Activated T-cell treated with anti-CD3 and anti-CD28 coated beads, Interleukin-2, amount 50 U/mL, for 4 hours (primary cell): ENCODE measurements at regions not wholly inside any gene's neighbourhood (a gene's known extent, or its start where the extent isn't known, plus 50 kb on each side); places are given as distances from the start of the nearest gene placed in this dataset.

ENCODE experiments used
- ATAC-seq, 2 donors: fragments of 200-7000 bp; cut with Tn5 transposase; one replicate each; pipeline ENCODE4 v1.10.0; 2021
- DNase-seq: peaks from one replicate; pipeline ENCODE4 v3.0.0-alpha.2; 2020
- H3K27me3 Mint-ChIP-seq: one replicate; pipeline ENCODE4 v1.8.0; 2021; ENCODE audit warnings: low read depth, mixed read lengths
- H3K36me3 Mint-ChIP-seq: one replicate; pipeline ENCODE4 v1.8.0; 2022; ENCODE audit warnings: mixed read lengths; ENCODE audit not compliant: insufficient read depth
- H3K4me1 Mint-ChIP-seq: one replicate; pipeline ENCODE4 v1.8.0; 2021; ENCODE audit warnings: low read depth, mixed read lengths
- H3K4me3 Mint-ChIP-seq: one replicate; pipeline ENCODE4 v1.8.0; 2021; ENCODE audit warnings: mild to moderate bottlenecking, moderate library complexity, mixed read lengths
- H3K9me3 Mint-ChIP-seq: one replicate; pipeline ENCODE4 v1.8.0; 2021; ENCODE audit warnings: mixed read lengths

GRCh38 chr17:65385726-65386125 lies 175.7 kb downstream of the AXIN2 start:
- H3K27me3 Mint-ChIP-seq, result no peaks in the 10 kb centered on the region
- DNase-seq (no peak), ATAC-seq (no peak)
- H3K4me3 Mint-ChIP-seq, result no peak overlapping the region
- no peaks in the 10 kb centered on the region for H3K4me1 Mint-ChIP-seq
- H3K36me3 Mint-ChIP-seq, result no peaks in the 10 kb centered on the region
- peaks cover 1% of the 10 kb centered on the region for H3K9me3 Mint-ChIP-seq

GRCh38 chr17:65385071-65385470 lies 176.4 kb downstream of the AXIN2 start:
- H3K4me3 Mint-ChIP-seq, result no peak overlapping the region
- no peaks in the 10 kb centered on the region for H3K36me3 Mint-ChIP-seq
- H3K9me3 Mint-ChIP-seq, result peaks cover 5% of the 10 kb centered on the region
- ATAC-seq (no peak), DNase-seq (no peak)
- H3K27me3 Mint-ChIP-seq, result no peaks in the 10 kb centered on the region
- H3K4me1 Mint-ChIP-seq, result no peaks in the 10 kb centered on the region

- no peak for ATAC-seq
- Mint-ChIP-seq H3K36me3 (no peaks in the 10 kb centered on the region), H3K4me3 (no peak overlapping the region), H3K9me3 (peaks cover 5% of the 10 kb centered on the region), H3K27me3 (no peaks in the 10 kb centered on the region), H3K4me1 (no peaks in the 10 kb centered on the region)
- no peak for DNase-seq
These were observed 180.3 kb downstream of the AXIN2 start for GRCh38 chr17:65381152-65381551.

- Mint-ChIP-seq H3K4me1 (peaks cover 8% of the 10 kb centered on the region), H3K27me3 (peaks cover 14% of the 10 kb centered on the region), H3K9me3 (no peaks in the 10 kb centered on the region), H3K36me3 (no peaks in the 10 kb centered on the region), H3K4me3 (no peak overlapping the region)
- DNase-seq (no peak), ATAC-seq (no peak)
These were observed 186.5 kb downstream of the AXIN2 start for GRCh38 chr17:65374966-65375365.

- Mint-ChIP-seq H3K4me3 (no peak overlapping the region), H3K4me1 (peaks cover 12% of the 10 kb centered on the region), H3K27me3 (peaks cover 15% of the 10 kb centered on the region), H3K36me3 (no peaks in the 10 kb centered on the region), H3K9me3 (no peaks in the 10 kb centered on the region)
- DNase-seq (no peak), ATAC-seq (no peak)
These were observed 189.7 kb downstream of the AXIN2 start for GRCh38 chr17:65371702-65372101.

GRCh38 chr17:65370669-65371131 lies 190.7 kb downstream of the AXIN2 start:
- H3K9me3 Mint-ChIP-seq, result no peaks in the 10 kb centered on the region
- peaks cover 15% of the 10 kb centered on the region for H3K27me3 Mint-ChIP-seq
- DNase-seq (no peak), ATAC-seq (no peak)
- H3K4me1 Mint-ChIP-seq, result peaks cover 20% of the 10 kb centered on the region
- H3K4me3 Mint-ChIP-seq, result no peak overlapping the region
- no peaks in the 10 kb centered on the region for H3K36me3 Mint-ChIP-seq

GRCh38 chr17:65368341-65368740 lies 193.1 kb downstream of the AXIN2 start:
- Mint-ChIP-seq H3K9me3 (no peaks in the 10 kb centered on the region), H3K4me3 (no peak overlapping the region), H3K27me3 (peaks cover 15% of the 10 kb centered on the region), H3K36me3 (no peaks in the 10 kb centered on the region), H3K4me1 (peaks cover 20% of the 10 kb centered on the region)
- no peak for DNase-seq
- ATAC-seq, result no peak

GRCh38 chr17:65366102-65366844 lies 195.2 kb downstream of the AXIN2 start:
- no peaks in the 10 kb centered on the region for H3K36me3 Mint-ChIP-seq

GRCh38 chr17:65365169-65365568 lies 196.3 kb downstream of the AXIN2 start:
- Mint-ChIP-seq H3K9me3 (no peaks in the 10 kb centered on the region), H3K27me3 (peaks cover 2% of the 10 kb centered on the region), H3K4me3 (no peak overlapping the region), H3K36me3 (no peaks in the 10 kb centered on the region), H3K4me1 (peaks cover 12% of the 10 kb centered on the region)
- no peak for ATAC-seq
- no peak for DNase-seq

More at GRCh38 chr17:65366102-65366844, 195.2 kb downstream of the AXIN2 start:
- peak overlapping the region; percentile 4 for H3K4me3 Mint-ChIP-seq
- no peaks in the 10 kb centered on the region for H3K9me3 Mint-ChIP-seq
- peaks cover 10% of the 10 kb centered on the region for H3K27me3 Mint-ChIP-seq
- peaks cover 18% of the 10 kb centered on the region for H3K4me1 Mint-ChIP-seq
- ATAC-seq (peak; percentile 60 to 69), DNase-seq (peak; percentile 61)

GRCh38 chr17:65364438-65364837 lies 197.0 kb downstream of the AXIN2 start:
- ATAC-seq, result no peak
- Mint-ChIP-seq H3K27me3 (peaks cover 2% of the 10 kb centered on the region), H3K36me3 (no peaks in the 10 kb centered on the region), H3K4me3 (no peak overlapping the region), H3K4me1 (peaks cover 16% of the 10 kb centered on the region), H3K9me3 (no peaks in the 10 kb centered on the region)
- no peak for DNase-seq

GRCh38 chr17:65362826-65363225 lies 198.6 kb downstream of the AXIN2 start:
- Mint-ChIP-seq H3K9me3 (no peaks in the 10 kb centered on the region), H3K4me1 (peaks cover 27% of the 10 kb centered on the region), H3K36me3 (no peaks in the 10 kb centered on the region), H3K27me3 (no peaks in the 10 kb centered on the region), H3K4me3 (no peak overlapping the region)
- ATAC-seq, result no peak
- DNase-seq, result no peak

GRCh38 chr17:65360961-65361552 lies 200.4 kb downstream of the AXIN2 start:
- no peaks in the 10 kb centered on the region for H3K9me3 Mint-ChIP-seq
- no peak for ATAC-seq

GRCh38 chr17:65359016-65359415 lies 202.4 kb downstream of the AXIN2 start:
- peak; percentile 97 for ATAC-seq
- no peak for DNase-seq
- H3K27me3 Mint-ChIP-seq, result no peaks in the 10 kb centered on the region

More at GRCh38 chr17:65360961-65361552, 200.4 kb downstream of the AXIN2 start:
- no peaks in the 10 kb centered on the region for H3K27me3 Mint-ChIP-seq
- peaks cover 16% of the 10 kb centered on the region for H3K4me1 Mint-ChIP-seq
- H3K36me3 Mint-ChIP-seq, result no peaks in the 10 kb centered on the region
- no peak for DNase-seq
- no peak overlapping the region for H3K4me3 Mint-ChIP-seq

GRCh38 chr17:65356536-65356935 lies 204.9 kb downstream of the AXIN2 start:
- no peaks in the 10 kb centered on the region for H3K9me3 Mint-ChIP-seq
- H3K4me3 Mint-ChIP-seq, result no peak overlapping the region
- ATAC-seq (no peak), DNase-seq (no peak)
- peaks cover 15% of the 10 kb centered on the region for H3K4me1 Mint-ChIP-seq
- H3K36me3 Mint-ChIP-seq, result no peaks in the 10 kb centered on the region
- no peaks in the 10 kb centered on the region for H3K27me3 Mint-ChIP-seq

More at GRCh38 chr17:65359016-65359415, 202.4 kb downstream of the AXIN2 start:
- Mint-ChIP-seq H3K9me3 (no peaks in the 10 kb centered on the region), H3K36me3 (no peaks in the 10 kb centered on the region), H3K4me3 (no peak overlapping the region), H3K4me1 (peaks cover 15% of the 10 kb centered on the region)

GRCh38 chr17:65355246-65355645 lies 206.2 kb downstream of the AXIN2 start:
- H3K36me3 Mint-ChIP-seq, result no peaks in the 10 kb centered on the region

More at GRCh38 chr17:65355246-65355645, 206.2 kb downstream of the AXIN2 start:
- Mint-ChIP-seq H3K4me1 (peaks cover 15% of the 10 kb centered on the region), H3K4me3 (no peak overlapping the region), H3K9me3 (no peaks in the 10 kb centered on the region), H3K27me3 (peaks cover 5% of the 10 kb centered on the region)
- no peak for ATAC-seq
- DNase-seq, result no peak
